ENCODE measurements at regions not wholly inside any gene's neighbourhood (a gene's known extent, or its start where the extent isn't known, plus 50 kb on each side); places are given as distances from the start of the nearest gene placed in this dataset.

- peaks cover 4 to 7% of the 10 kb centered on the region in 2 donors for H3K9me3 Mint-ChIP-seq
- H3K36me3 Mint-ChIP-seq: no peaks in the 10 kb centered on the region
- H3K27ac Mint-ChIP-seq: no peak overlapping the region
- DNase-seq (ENCODE audit: low spot score in 2 of 2) (no peak), ATAC-seq (no peak)
Observed at GRCh38 chr11:97118614-97119200, 728.9 kb downstream of the JRKL start.

GRCh38 chr11:97123237-97123636, 733.4 kb downstream of the JRKL start:
- Mint-ChIP-seq H3K9me3 (peaks cover 10 to 14% of the 10 kb centered on the region in 2 donors), H3K36me3 (no peaks in the 10 kb centered on the region), H3K27ac (no peak overlapping the region)
- DNase-seq (ENCODE audit: low spot score in 2 of 2): no peak
- ATAC-seq: no peak

GRCh38 chr11:97136067-97136466, 746.3 kb downstream of the JRKL start:
- DNase-seq (ENCODE audit: low spot score in 2 of 2): no peak
- Mint-ChIP-seq H3K36me3 (no peaks in the 10 kb centered on the region), H3K27ac (no peak overlapping the region), H3K9me3 (peaks cover 27 to 30% of the 10 kb centered on the region in 2 donors)
- ATAC-seq: no peak

GRCh38 chr11:97140885-97141494, 751.2 kb downstream of the JRKL start:
- peaks cover 0 to 5% of the 10 kb centered on the region in 2 donors for H3K36me3 Mint-ChIP-seq
- H3K9me3 Mint-ChIP-seq: peaks cover 27 to 38% of the 10 kb centered on the region in 2 donors
- H3K27ac Mint-ChIP-seq: no peak overlapping the region
- no peak for DNase-seq (ENCODE audit: low spot score in 2 of 2)
- no peak for ATAC-seq

GRCh38 chr11:97143463-97143862, 753.6 kb downstream of the JRKL start:
- Mint-ChIP-seq H3K9me3 (peaks cover 19 to 34% of the 10 kb centered on the region in 2 donors), H3K36me3 (peaks cover 0 to 5% of the 10 kb centered on the region in 2 donors), H3K27ac (no peak overlapping the region)
- DNase-seq (ENCODE audit: low spot score in 2 of 2) (no peak), ATAC-seq (no peak)

- Mint-ChIP-seq H3K27ac (no peak overlapping the region), H3K9me3 (peaks cover 2 to 6% of the 10 kb centered on the region in 2 donors), H3K36me3 (no peaks in the 10 kb centered on the region)
Observed at GRCh38 chr11:97149741-97150140, 759.9 kb downstream of the JRKL start.

GRCh38 chr11:97157221-97157740, 767.5 kb downstream of the JRKL start:
- Mint-ChIP-seq H3K27ac (no peak overlapping the region), H3K9me3 (peaks cover 3 to 14% of the 10 kb centered on the region in 2 donors), H3K36me3 (no peaks in the 10 kb centered on the region)
- no peak for ATAC-seq
- DNase-seq (ENCODE audit: low spot score in 2 of 2): no peak

More at GRCh38 chr11:97149741-97150140, 759.9 kb downstream of the JRKL start:
- DNase-seq (ENCODE audit: low spot score in 2 of 2) (no peak), ATAC-seq (no peak)

GRCh38 chr11:97158243-97158642, 768.4 kb downstream of the JRKL start:
- no peak for DNase-seq (ENCODE audit: low spot score in 2 of 2)
- Mint-ChIP-seq H3K27ac (no peak overlapping the region), H3K9me3 (peaks cover 7 to 18% of the 10 kb centered on the region in 2 donors), H3K36me3 (no peaks in the 10 kb centered on the region)
- no peak for ATAC-seq

- peaks cover 17% of the 10 kb centered on the region in 2 donors for H3K9me3 Mint-ChIP-seq
- ATAC-seq (no peak), DNase-seq (ENCODE audit: low spot score in 2 of 2) (no peak)
- no peaks in the 10 kb centered on the region for H3K36me3 Mint-ChIP-seq
- H3K27ac Mint-ChIP-seq: no peak overlapping the region
Observed at GRCh38 chr11:97163631-97164191, 773.9 kb downstream of the JRKL start.

GRCh38 chr11:97201743-97202612, 812.2 kb downstream of the JRKL start:
- H3K36me3 Mint-ChIP-seq: no peaks in the 10 kb centered on the region
- DNase-seq (ENCODE audit: low spot score in 2 of 2) (no peak), ATAC-seq (no peak)
- H3K27ac Mint-ChIP-seq: no peak overlapping the region
- peaks cover 10 to 19% of the 10 kb centered on the region in 2 donors for H3K9me3 Mint-ChIP-seq

- no peaks in the 10 kb centered on the region for H3K36me3 Mint-ChIP-seq
- ATAC-seq (no peak), DNase-seq (ENCODE audit: low spot score in 2 of 2) (no peak)
- H3K9me3 Mint-ChIP-seq: peaks cover 3 to 12% of the 10 kb centered on the region in 2 donors
- H3K27ac Mint-ChIP-seq: no peak overlapping the region
Observed at GRCh38 chr11:97202613-97203292, 812.9 kb downstream of the JRKL start.

- no peak for DNase-seq (ENCODE audit: low spot score in 2 of 2)
- Mint-ChIP-seq H3K27ac (no peak overlapping the region), H3K36me3 (no peaks in the 10 kb centered on the region), H3K9me3 (peaks cover 4 to 5% of the 10 kb centered on the region in 2 donors)
- ATAC-seq: no peak
Observed at GRCh38 chr11:97218011-97218410, 828.2 kb downstream of the JRKL start.

- DNase-seq (ENCODE audit: low spot score in 2 of 2) (no peak), ATAC-seq (no peak)
- Mint-ChIP-seq H3K9me3 (peaks cover 5 to 8% of the 10 kb centered on the region in 2 donors), H3K36me3 (no peaks in the 10 kb centered on the region), H3K27ac (no peak overlapping the region)
Observed at GRCh38 chr11:97223647-97224046, 833.8 kb downstream of the JRKL start.

- DNase-seq (ENCODE audit: low spot score in 2 of 2) (no peak), ATAC-seq (no peak)
- Mint-ChIP-seq H3K36me3 (no peaks in the 10 kb centered on the region), H3K27ac (no peak overlapping the region), H3K9me3 (peaks cover 8 to 10% of the 10 kb centered on the region in 2 donors)
Observed at GRCh38 chr11:97224396-97224795, 834.6 kb downstream of the JRKL start.

- DNase-seq (ENCODE audit: low spot score in 2 of 2) (no peak), ATAC-seq (no peak)
- Mint-ChIP-seq H3K36me3 (no peaks in the 10 kb centered on the region), H3K9me3 (peaks cover 14 to 18% of the 10 kb centered on the region in 2 donors), H3K27ac (no peak overlapping the region)
Observed at GRCh38 chr11:97225794-97226193, 836.0 kb downstream of the JRKL start.

GRCh38 chr11:97229936-97230335, 840.1 kb downstream of the JRKL start:
- DNase-seq (ENCODE audit: low spot score in 2 of 2) (no peak), ATAC-seq (no peak)
- Mint-ChIP-seq H3K36me3 (no peaks in the 10 kb centered on the region), H3K27ac (no peak overlapping the region), H3K9me3 (peaks cover 20 to 22% of the 10 kb centered on the region in 2 donors)
